ENCODE measurements at regions not wholly inside any gene's neighbourhood (a gene's known extent, or its start where the extent isn't known, plus 50 kb on each side); places are given as distances from the start of the nearest gene placed in this dataset.

DNA sequence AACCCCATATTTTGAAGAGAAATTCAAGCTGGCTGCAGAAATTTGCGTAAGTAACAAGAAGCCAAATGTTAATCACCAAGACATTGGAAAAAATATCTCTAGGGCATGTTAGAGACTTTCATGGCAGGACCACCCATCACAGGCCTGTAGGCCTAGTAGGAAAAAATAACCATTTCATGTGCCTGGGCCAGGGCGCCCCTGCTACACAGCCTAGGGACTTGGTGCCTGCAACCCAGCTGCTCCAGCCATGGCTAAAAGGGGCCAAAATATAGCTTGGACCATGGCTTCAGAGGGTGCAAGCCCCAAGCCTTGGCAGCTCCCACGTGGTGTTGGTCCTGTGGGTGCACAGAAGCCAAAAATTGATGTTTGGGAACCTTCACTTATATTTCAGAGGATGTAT lies 167.7 kb upstream of the NMUR2 start:
- intact Hi-C loops (cut with micrococcal nuclease), result no loop called here
- 93% methylated on average over 2 of the region's 3 CpGs for WGBS (ENCODE audit: insufficient coverage)
- TF ChIP-seq, protein P1, sequence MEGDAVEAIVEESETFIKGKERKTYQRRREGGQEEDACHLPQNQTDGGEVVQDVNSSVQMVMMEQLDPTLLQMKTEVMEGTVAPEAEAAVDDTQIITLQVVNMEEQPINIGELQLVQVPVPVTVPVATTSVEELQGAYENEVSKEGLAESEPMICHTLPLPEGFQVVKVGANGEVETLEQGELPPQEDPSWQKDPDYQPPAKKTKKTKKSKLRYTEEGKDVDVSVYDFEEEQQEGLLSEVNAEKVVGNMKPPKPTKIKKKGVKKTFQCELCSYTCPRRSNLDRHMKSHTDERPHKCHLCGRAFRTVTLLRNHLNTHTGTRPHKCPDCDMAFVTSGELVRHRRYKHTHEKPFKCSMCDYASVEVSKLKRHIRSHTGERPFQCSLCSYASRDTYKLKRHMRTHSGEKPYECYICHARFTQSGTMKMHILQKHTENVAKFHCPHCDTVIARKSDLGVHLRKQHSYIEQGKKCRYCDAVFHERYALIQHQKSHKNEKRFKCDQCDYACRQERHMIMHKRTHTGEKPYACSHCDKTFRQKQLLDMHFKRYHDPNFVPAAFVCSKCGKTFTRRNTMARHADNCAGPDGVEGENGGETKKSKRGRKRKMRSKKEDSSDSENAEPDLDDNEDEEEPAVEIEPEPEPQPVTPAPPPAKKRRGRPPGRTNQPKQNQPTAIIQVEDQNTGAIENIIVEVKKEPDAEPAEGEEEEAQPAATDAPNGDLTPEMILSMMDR (IDR thresholded peaks at IDR 0.05), result no peak

GRCh38 chr5:152584103-152584502 lies 179.0 kb upstream of the NMUR2 start:
- Histone ChIP-seq H3K27me3 (ENCODE audit: control insufficient read depth in 2 of 2, insufficient read depth in 2 of 2, low read length in 2 of 2) (no peaks in the 10 kb centered on the region), H3K4me3 (replicated peaks in 1 of 3; ENCODE audit: low read depth in 2 of 3, low read length in 3 of 3) (no peak overlapping the region), H3K9me3 (replicated peaks in 1 of 2; ENCODE audit: control insufficient read depth in 1 of 2, insufficient read depth in 1 of 2, low read length in 2 of 2) (peaks cover 16 to 22% of the 10 kb centered on the region in 2 donors), H2AFZ (ENCODE audit: insufficient read depth, low read depth, low read length, poor library complexity, severe bottlenecking) (no peak overlapping the region), H3K79me2 (ENCODE audit: insufficient read depth, low read length) (no peaks in the 10 kb centered on the region), H3K36me3 (replicated peaks in 1 of 2; ENCODE audit: control insufficient read depth in 1 of 2, insufficient read depth in 2 of 2, low read length in 2 of 2) (no peaks in the 10 kb centered on the region), H3K4me1 (ENCODE audit: control insufficient read depth in 1 of 2, insufficient read depth in 2 of 2, low read length in 2 of 2) (no peaks in the 10 kb centered on the region), H3K27ac (ENCODE audit: low read depth in 1 of 2, low read length in 2 of 2) (no peak overlapping the region), H3K4me2 (replicated peaks; ENCODE audit: extremely low read depth, low read length, poor library complexity, severe bottlenecking) (no peak overlapping the region), H3K9ac (ENCODE audit: insufficient read depth, low read length, poor library complexity, severe bottlenecking) (no peak overlapping the region), H4K20me1 (ENCODE audit: insufficient read depth, low read length) (no peaks in the 10 kb centered on the region)
- TF ChIP-seq, protein P1 (IDR thresholded peaks at IDR 0.05), result no peak
- peaks cover 0 to 1% (median 0%) of the 10 kb centered on the region in 3 donors for H3K27me3 Mint-ChIP-seq (ENCODE audit: low read depth in 3 of 3)
- 82% methylated on average over 3 of the region's 3 CpGs for WGBS (ENCODE audit: insufficient coverage)
- no peak overlapping the region for H3K4me3 Mint-ChIP-seq
- no peaks in the 10 kb centered on the region for H3K4me1 Mint-ChIP-seq
- intact Hi-C loops (cut with micrococcal nuclease), result no loop called here
- H3K27ac Mint-ChIP-seq, result no peak overlapping the region
- no peak for DNase-seq
- H3K9me3 Mint-ChIP-seq, result peaks cover 14 to 30% (median 15%) of the 10 kb centered on the region in 7 donors
- no peaks in the 10 kb centered on the region for H3K36me3 Mint-ChIP-seq

More for the DNA sequence above, 167.7 kb upstream of the NMUR2 start:
- Histone ChIP-seq H3K27me3 (ENCODE audit: control insufficient read depth in 2 of 2, insufficient read depth in 2 of 2, low read length in 2 of 2) (no peaks in the 10 kb centered on the region), H3K4me2 (replicated peaks; ENCODE audit: extremely low read depth, low read length, poor library complexity, severe bottlenecking) (no peak overlapping the region), H4K20me1 (ENCODE audit: insufficient read depth, low read length) (no peaks in the 10 kb centered on the region), H3K27ac (ENCODE audit: low read depth in 1 of 2, low read length in 2 of 2) (no peak overlapping the region), H2AFZ (ENCODE audit: insufficient read depth, low read depth, low read length, poor library complexity, severe bottlenecking) (no peak overlapping the region), H3K9me3 (replicated peaks in 1 of 2; ENCODE audit: control insufficient read depth in 1 of 2, insufficient read depth in 1 of 2, low read length in 2 of 2) (peaks cover 0 to 3% of the 10 kb centered on the region in 2 donors), H3K36me3 (replicated peaks in 1 of 2; ENCODE audit: control insufficient read depth in 1 of 2, insufficient read depth in 2 of 2, low read length in 2 of 2) (no peaks in the 10 kb centered on the region), H3K4me1 (ENCODE audit: control insufficient read depth in 1 of 2, insufficient read depth in 2 of 2, low read length in 2 of 2) (no peaks in the 10 kb centered on the region), H3K4me3 (replicated peaks in 1 of 3; ENCODE audit: low read depth in 2 of 3, low read length in 3 of 3) (no peak overlapping the region), H3K79me2 (ENCODE audit: insufficient read depth, low read length) (no peaks in the 10 kb centered on the region), H3K9ac (ENCODE audit: insufficient read depth, low read length, poor library complexity, severe bottlenecking) (no peak overlapping the region)
- Mint-ChIP-seq H3K27ac (no peak overlapping the region), H3K27me3 (ENCODE audit: low read depth in 3 of 3) (no peaks in the 10 kb centered on the region), H3K9me3 (peaks cover 0 to 4% (median 0%) of the 10 kb centered on the region in 7 donors), H3K4me1 (no peaks in the 10 kb centered on the region), H3K36me3 (no peaks in the 10 kb centered on the region), H3K4me3 (no peak overlapping the region)
- no peak for DNase-seq
